ENCODE measurements at regions not wholly inside any gene's neighbourhood (a gene's known extent, or its start where the extent isn't known, plus 50 kb on each side); places are given as distances from the start of the nearest gene placed in this dataset.

- Histone ChIP-seq H3K36me3 (ENCODE audit: control insufficient read depth in 2 of 3, insufficient read depth in 3 of 3, low read length in 3 of 3) (no peaks in the 10 kb centered on the region), H3K4me1 (ENCODE audit: control insufficient read depth in 2 of 2, insufficient read depth in 2 of 2, low read length in 2 of 2) (no peaks in the 10 kb centered on the region), H3K9me3 (ENCODE audit: control insufficient read depth in 2 of 3, low read length in 3 of 3) (no peaks in the 10 kb centered on the region), H3K27me3 (ENCODE audit: control insufficient read depth in 2 of 2, insufficient read depth in 2 of 2, low read length in 2 of 2) (no peaks in the 10 kb centered on the region), H3K4me3 (ENCODE audit: low read length) (no peak overlapping the region), H3K27ac (ENCODE audit: low read depth, low read length) (no peak overlapping the region)
- no peak overlapping the region for H3K4me3 Mint-ChIP-seq
- peaks cover 0 to 2% (median 0%) of the 10 kb centered on the region in 11 donors for H3K9me3 Mint-ChIP-seq
- no peaks in the 10 kb centered on the region for H3K4me1 Mint-ChIP-seq
- ATAC-seq: no peak
- H3K36me3 Mint-ChIP-seq: no peaks in the 10 kb centered on the region
- intact Hi-C loops (cut with micrococcal nuclease): no loop called here
- CTCF ChIA-PET: no interaction called here
- no peak overlapping the region for H3K27ac Mint-ChIP-seq
- H3K27me3 Mint-ChIP-seq: peaks cover 0 to 7% (median 0%) of the 10 kb centered on the region in 5 donors
- POLR2A ChIA-PET: no interaction called here
- no peak for DNase-seq
Observed at GRCh38 chr3:40858364-40859115, 333.8 kb downstream of the ZNF621 start.

- no peaks in the 10 kb centered on the region for H3K36me3 ChIP-seq (ENCODE audit: control insufficient read depth in 2 of 3, insufficient read depth in 3 of 3, low read length in 3 of 3)
- H3K4me1 ChIP-seq (ENCODE audit: control insufficient read depth in 2 of 2, insufficient read depth in 2 of 2, low read length in 2 of 2): no peaks in the 10 kb centered on the region
- no peak for DNase-seq
- CTCF ChIA-PET: no interaction called here
- H3K4me3 ChIP-seq (ENCODE audit: low read length): no peak overlapping the region
- no peaks in the 10 kb centered on the region for H3K27me3 ChIP-seq (ENCODE audit: control insufficient read depth in 2 of 2, insufficient read depth in 2 of 2, low read length in 2 of 2)
- Mint-ChIP-seq H3K9me3 (peaks cover 0 to 2% (median 0%) of the 10 kb centered on the region in 11 donors), H3K36me3 (no peaks in the 10 kb centered on the region), H3K4me3 (no peak overlapping the region), H3K27me3 (peaks cover 0 to 9% (median 0%) of the 10 kb centered on the region in 5 donors), H3K4me1 (no peaks in the 10 kb centered on the region), H3K27ac (no peak overlapping the region)
- ATAC-seq: no peak
- no peaks in the 10 kb centered on the region for H3K9me3 ChIP-seq (ENCODE audit: control insufficient read depth in 2 of 3, low read length in 3 of 3)
- POLR2A ChIA-PET: no interaction called here
- intact Hi-C loops (cut with micrococcal nuclease): no loop called here
- no peak overlapping the region for H3K27ac ChIP-seq (ENCODE audit: low read depth, low read length)
Observed at GRCh38 chr3:40862946-40863345, 336.4 kb upstream of the CTNNB1 start.

GRCh38 chr3:40864146-40864782, 335.0 kb upstream of the CTNNB1 start:
- intact Hi-C loops (cut with micrococcal nuclease): no loop called here
- ATAC-seq (no peak), DNase-seq (no peak)
- Mint-ChIP-seq H3K36me3 (no peaks in the 10 kb centered on the region), H3K27me3 (peaks cover 0 to 10% (median 0%) of the 10 kb centered on the region in 5 donors), H3K4me3 (no peak overlapping the region), H3K4me1 (no peaks in the 10 kb centered on the region), H3K27ac (no peak overlapping the region), H3K9me3 (no peaks in the 10 kb centered on the region)
- Histone ChIP-seq H3K27me3 (ENCODE audit: control insufficient read depth in 2 of 2, insufficient read depth in 2 of 2, low read length in 2 of 2) (no peaks in the 10 kb centered on the region), H3K9me3 (ENCODE audit: control insufficient read depth in 2 of 3, low read length in 3 of 3) (no peaks in the 10 kb centered on the region), H3K4me1 (ENCODE audit: control insufficient read depth in 2 of 2, insufficient read depth in 2 of 2, low read length in 2 of 2) (no peaks in the 10 kb centered on the region), H3K27ac (ENCODE audit: low read depth, low read length) (no peak overlapping the region), H3K36me3 (ENCODE audit: control insufficient read depth in 2 of 3, insufficient read depth in 3 of 3, low read length in 3 of 3) (no peaks in the 10 kb centered on the region), H3K4me3 (ENCODE audit: low read length) (no peak overlapping the region)
- ChIA-PET POLR2A (no interaction called here), CTCF (no interaction called here)

- intact Hi-C loops (cut with micrococcal nuclease): no loop called here
- Mint-ChIP-seq H3K9me3 (no peaks in the 10 kb centered on the region), H3K4me3 (no peak overlapping the region), H3K27ac (no peak overlapping the region), H3K27me3 (peaks cover 0 to 10% (median 0%) of the 10 kb centered on the region in 5 donors), H3K4me1 (no peaks in the 10 kb centered on the region), H3K36me3 (no peaks in the 10 kb centered on the region)
- ChIA-PET CTCF (no interaction called here), POLR2A (no interaction called here)
- ATAC-seq (no peak), DNase-seq (no peak)
- Histone ChIP-seq H3K36me3 (ENCODE audit: control insufficient read depth in 2 of 3, insufficient read depth in 3 of 3, low read length in 3 of 3) (no peaks in the 10 kb centered on the region), H3K27ac (ENCODE audit: low read depth, low read length) (no peak overlapping the region), H3K9me3 (ENCODE audit: control insufficient read depth in 2 of 3, low read length in 3 of 3) (no peaks in the 10 kb centered on the region), H3K27me3 (ENCODE audit: control insufficient read depth in 2 of 2, insufficient read depth in 2 of 2, low read length in 2 of 2) (no peaks in the 10 kb centered on the region), H3K4me1 (ENCODE audit: control insufficient read depth in 2 of 2, insufficient read depth in 2 of 2, low read length in 2 of 2) (no peaks in the 10 kb centered on the region), H3K4me3 (ENCODE audit: low read length) (no peak overlapping the region)
Observed at GRCh38 chr3:40864915-40865314, 334.4 kb upstream of the CTNNB1 start.

- H3K4me1 ChIP-seq (ENCODE audit: control insufficient read depth in 2 of 2, insufficient read depth in 2 of 2, low read length in 2 of 2): no peaks in the 10 kb centered on the region
- no peak overlapping the region for H3K4me3 Mint-ChIP-seq
- no peaks in the 10 kb centered on the region for H3K36me3 ChIP-seq (ENCODE audit: control insufficient read depth in 2 of 3, insufficient read depth in 3 of 3, low read length in 3 of 3)
- no peak overlapping the region for H3K4me3 ChIP-seq (ENCODE audit: low read length)
- no peaks in the 10 kb centered on the region for H3K4me1 Mint-ChIP-seq
- H3K36me3 Mint-ChIP-seq: no peaks in the 10 kb centered on the region
- DNase-seq (no peak), ATAC-seq (no peak)
- ChIA-PET POLR2A (no interaction called here), CTCF (no interaction called here)
- H3K27ac Mint-ChIP-seq: no peak overlapping the region
- peaks cover 0 to 10% (median 5%) of the 10 kb centered on the region in 5 donors for H3K27me3 Mint-ChIP-seq
- intact Hi-C loops (cut with micrococcal nuclease): no loop called here
- H3K9me3 Mint-ChIP-seq: no peaks in the 10 kb centered on the region
- no peaks in the 10 kb centered on the region for H3K9me3 ChIP-seq (ENCODE audit: control insufficient read depth in 2 of 3, low read length in 3 of 3)
- no peak overlapping the region for H3K27ac ChIP-seq (ENCODE audit: low read depth, low read length)
- no peaks in the 10 kb centered on the region for H3K27me3 ChIP-seq (ENCODE audit: control insufficient read depth in 2 of 2, insufficient read depth in 2 of 2, low read length in 2 of 2)
Observed at GRCh38 chr3:40867797-40868196, 331.5 kb upstream of the CTNNB1 start.

GRCh38 chr3:40869013-40869412, 330.3 kb upstream of the CTNNB1 start:
- ATAC-seq (no peak), DNase-seq (no peak)
- CTCF ChIA-PET: no interaction called here
- intact Hi-C loops (cut with micrococcal nuclease): no loop called here
- H3K4me1 Mint-ChIP-seq: no peaks in the 10 kb centered on the region
- H3K9me3 ChIP-seq (ENCODE audit: control insufficient read depth in 2 of 3, low read length in 3 of 3): no peaks in the 10 kb centered on the region
- no peaks in the 10 kb centered on the region for H3K36me3 ChIP-seq (ENCODE audit: control insufficient read depth in 2 of 3, insufficient read depth in 3 of 3, low read length in 3 of 3)
- POLR2A ChIA-PET: no interaction called here
- no peak overlapping the region for H3K4me3 Mint-ChIP-seq
- H3K27me3 Mint-ChIP-seq: peaks cover 0 to 5% (median 0%) of the 10 kb centered on the region in 5 donors
- H3K27me3 ChIP-seq (ENCODE audit: control insufficient read depth in 2 of 2, insufficient read depth in 2 of 2, low read length in 2 of 2): no peaks in the 10 kb centered on the region
- H3K4me1 ChIP-seq (ENCODE audit: control insufficient read depth in 2 of 2, insufficient read depth in 2 of 2, low read length in 2 of 2): no peaks in the 10 kb centered on the region
- H3K36me3 Mint-ChIP-seq: no peaks in the 10 kb centered on the region
- no peak overlapping the region for H3K4me3 ChIP-seq (ENCODE audit: low read length)
- no peak overlapping the region for H3K27ac ChIP-seq (ENCODE audit: low read depth, low read length)
- peaks cover 0 to 3% (median 0%) of the 10 kb centered on the region in 11 donors for H3K9me3 Mint-ChIP-seq
- no peak overlapping the region for H3K27ac Mint-ChIP-seq

GRCh38 chr3:40869939-40870338, 329.4 kb upstream of the CTNNB1 start:
- intact Hi-C loops (cut with micrococcal nuclease): no loop called here
- Mint-ChIP-seq H3K4me3 (no peak overlapping the region), H3K27me3 (peaks cover 0 to 5% (median 0%) of the 10 kb centered on the region in 5 donors), H3K36me3 (no peaks in the 10 kb centered on the region), H3K27ac (no peak overlapping the region), H3K4me1 (no peaks in the 10 kb centered on the region), H3K9me3 (peaks cover 0 to 3% (median 0%) of the 10 kb centered on the region in 11 donors)
- Histone ChIP-seq H3K27me3 (ENCODE audit: control insufficient read depth in 2 of 2, insufficient read depth in 2 of 2, low read length in 2 of 2) (no peaks in the 10 kb centered on the region), H3K27ac (ENCODE audit: low read depth, low read length) (no peak overlapping the region), H3K4me1 (ENCODE audit: control insufficient read depth in 2 of 2, insufficient read depth in 2 of 2, low read length in 2 of 2) (no peaks in the 10 kb centered on the region), H3K36me3 (ENCODE audit: control insufficient read depth in 2 of 3, insufficient read depth in 3 of 3, low read length in 3 of 3) (no peaks in the 10 kb centered on the region), H3K4me3 (ENCODE audit: low read length) (no peak overlapping the region), H3K9me3 (ENCODE audit: control insufficient read depth in 2 of 3, low read length in 3 of 3) (no peaks in the 10 kb centered on the region)
- ATAC-seq (no peak), DNase-seq (no peak)
- POLR2A ChIA-PET: no interaction called here
- CTCF ChIA-PET: no interaction called here
